HG02840 (cell line): ENCODE measurements at regions not wholly inside any gene's neighbourhood (a gene's known extent, or its start where the extent isn't known, plus 50 kb on each side); places are given as distances from the start of the nearest gene placed in this dataset.

Experiments used
- ATAC-seq: cut with Tn5 transposase; IDR thresholded peaks from one replicate; pipeline ENCODE4 v1.9.1; 2021; ENCODE audit warnings: mild to moderate bottlenecking, moderate library complexity, moderate number of reproducible peaks; ENCODE audit not compliant: unreplicated experiment, low FRiP score

DNA sequence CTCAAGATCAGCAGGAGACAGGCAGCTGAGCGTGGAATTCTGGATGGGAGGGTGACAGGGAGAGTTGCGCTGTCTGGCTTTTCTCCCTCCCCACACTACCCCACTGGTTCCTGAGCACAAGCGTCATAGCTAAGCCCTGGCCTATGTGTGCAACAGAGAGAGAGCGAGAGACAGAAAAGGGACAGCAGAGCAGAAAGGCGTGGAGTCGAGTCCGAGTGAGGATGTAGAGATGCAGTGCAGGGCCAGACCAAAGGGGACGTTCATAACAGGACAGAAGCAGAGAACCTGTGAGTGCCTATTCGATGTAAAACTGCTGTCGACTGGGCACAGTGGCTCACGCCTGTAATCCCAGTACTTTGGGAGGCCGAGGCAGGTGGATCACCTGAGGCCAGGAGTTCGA lies 94.0 kb upstream of the TMEM45B start:
- no peak for ATAC-seq

- ATAC-seq = no peak
These were observed 93.1 kb upstream of the TMEM45B start for GRCh38 chr11:129722529-129722928.

GRCh38 chr11:129723146-129723760 lies 92.4 kb upstream of the TMEM45B start:
- ATAC-seq = no peak

DNA sequence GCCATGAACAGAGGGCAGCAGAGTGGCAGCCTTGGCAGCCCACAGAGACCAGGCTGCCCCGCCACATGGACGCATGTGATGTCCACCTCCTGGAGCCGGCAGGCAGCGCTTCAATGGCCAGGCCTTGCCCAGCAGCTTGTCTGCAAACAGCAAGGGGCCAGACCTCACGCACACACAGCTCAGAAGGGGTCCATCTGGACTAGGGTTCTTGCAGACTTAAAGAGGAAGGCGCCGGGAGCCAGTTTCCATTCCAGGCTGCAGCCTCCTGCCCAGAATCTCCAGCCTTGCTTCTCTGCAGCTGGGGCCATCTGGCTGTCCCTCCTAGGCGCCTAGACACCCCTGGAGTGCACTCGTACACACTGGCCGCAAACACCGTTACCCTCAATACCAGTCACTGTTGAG lies 91.9 kb upstream of the TMEM45B start:
- no peak for ATAC-seq

DNA sequence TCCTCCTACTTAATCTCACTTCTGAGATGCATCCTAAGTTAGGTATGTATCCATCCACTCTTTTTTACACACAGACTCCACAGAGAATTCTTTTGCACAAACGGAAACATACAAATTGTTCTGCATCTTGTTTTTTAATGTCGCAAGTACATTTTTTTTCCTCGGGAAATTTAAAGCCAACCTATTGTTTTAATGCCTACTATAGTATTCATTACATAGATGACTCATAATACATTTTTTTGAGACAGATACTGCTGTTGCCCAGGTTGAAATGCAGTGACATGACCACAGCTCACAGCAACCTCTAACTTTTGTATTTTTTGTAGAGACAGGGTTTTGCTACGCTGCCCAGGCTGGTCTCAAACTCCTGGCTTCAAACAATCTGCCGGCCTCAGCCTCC lies 90.8 kb upstream of the TMEM45B start:
- ATAC-seq = no peak

DNA sequence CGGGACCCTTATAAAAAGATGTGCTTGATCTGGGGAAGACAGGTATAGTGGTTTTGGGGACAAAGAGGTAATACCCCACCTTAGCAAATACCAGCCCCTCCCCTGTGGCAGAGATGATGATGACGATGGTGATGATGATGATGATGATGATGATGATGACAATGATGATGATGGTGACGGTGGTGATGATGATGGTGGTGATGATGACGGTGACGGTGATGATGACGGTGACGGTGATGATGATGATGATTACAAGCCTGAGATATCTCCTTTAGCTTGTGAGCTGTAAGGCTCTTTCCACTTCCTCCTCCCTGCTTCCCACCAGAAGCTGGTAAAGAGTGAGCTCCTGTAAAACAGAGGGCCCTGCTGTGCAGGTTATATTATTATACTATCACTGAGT lies 89.5 kb upstream of the TMEM45B start:
- no peak for ATAC-seq

GRCh38 chr11:129728581-129728980 lies 87.1 kb upstream of the TMEM45B start:
- ATAC-seq = no peak

GRCh38 chr11:129729216-129729615 lies 86.4 kb upstream of the TMEM45B start:
- ATAC-seq = no peak

DNA sequence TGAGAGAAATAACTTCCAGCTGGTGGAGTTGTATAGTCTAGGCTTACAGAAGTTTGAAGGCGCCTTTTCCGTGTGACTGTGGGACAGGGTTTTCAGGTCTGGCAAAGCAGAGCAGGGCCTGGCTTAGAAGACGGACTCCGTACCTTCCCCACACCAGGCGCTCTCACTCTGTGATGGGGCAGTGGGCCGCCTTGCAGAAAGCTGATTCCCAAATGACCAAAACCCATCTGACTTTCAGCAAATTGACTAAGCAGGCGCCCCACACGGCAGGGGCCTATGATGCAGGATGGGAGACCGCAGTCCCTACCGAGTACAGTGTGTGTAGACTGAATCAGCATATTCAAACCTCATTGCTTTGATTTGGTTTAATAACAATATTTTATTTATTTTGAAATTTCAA lies 85.8 kb upstream of the TMEM45B start:
- no peak for ATAC-seq

DNA sequence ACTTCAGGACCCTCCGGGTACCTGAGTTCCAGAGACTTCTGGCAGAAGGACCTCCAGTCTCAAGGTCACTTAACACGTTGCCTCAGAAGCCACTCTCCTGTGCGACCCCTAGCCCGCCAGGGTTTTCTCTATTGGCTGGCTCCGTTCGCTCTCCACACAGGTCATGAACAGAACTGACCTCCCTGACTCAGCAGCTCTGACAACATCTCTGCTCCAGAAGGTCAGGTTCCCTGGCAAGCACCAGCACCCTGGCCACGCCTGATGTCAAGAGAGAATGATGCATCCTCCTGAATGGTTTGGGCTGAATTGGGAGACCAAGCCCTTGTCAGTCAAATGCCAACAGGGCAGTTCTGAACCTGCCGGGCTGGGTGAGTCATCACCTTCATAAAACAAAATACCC lies 84.3 kb upstream of the TMEM45B start:
- no peak for ATAC-seq

GRCh38 chr11:129732941-129733340 lies 82.7 kb upstream of the TMEM45B start:
- ATAC-seq = no peak

DNA sequence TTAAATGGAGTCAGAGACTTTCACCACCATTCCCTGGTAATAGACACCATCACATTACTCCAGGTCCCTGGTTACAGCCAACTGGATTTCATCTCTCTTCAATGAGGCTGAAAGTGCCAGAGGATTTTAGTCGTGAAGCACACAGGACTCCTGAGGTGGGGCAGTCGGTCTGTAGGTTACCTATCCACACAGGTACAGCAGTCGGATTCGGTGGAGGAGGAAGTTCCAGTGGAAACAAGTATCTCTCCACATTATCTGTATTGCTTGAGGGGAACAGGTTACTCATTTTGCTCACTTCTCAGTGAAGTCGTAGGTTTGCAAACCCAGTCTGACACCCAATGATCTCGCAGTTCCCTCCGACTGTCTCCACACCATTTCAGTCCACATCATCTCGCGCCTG lies 82.3 kb upstream of the TMEM45B start:
- no peak for ATAC-seq

DNA sequence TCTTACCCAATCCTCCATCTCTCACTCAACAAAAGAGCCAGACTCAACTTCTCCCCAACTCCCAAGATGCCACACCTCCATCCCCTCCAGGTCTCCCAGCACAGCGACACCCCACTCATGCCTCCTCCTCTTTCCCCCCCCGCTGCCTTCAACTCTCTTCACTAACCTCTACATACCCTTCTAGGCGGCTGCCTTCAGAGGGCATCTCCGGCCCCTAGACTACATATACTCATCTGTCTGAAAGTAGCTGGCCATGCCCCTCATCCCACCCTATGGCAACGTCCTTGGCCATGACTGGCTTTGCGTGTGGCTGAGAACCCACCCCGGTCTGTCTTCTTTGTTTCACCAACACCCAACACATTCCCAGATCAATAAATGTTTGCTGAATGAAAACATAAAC lies 81.7 kb upstream of the TMEM45B start:
- ATAC-seq = no peak

DNA sequence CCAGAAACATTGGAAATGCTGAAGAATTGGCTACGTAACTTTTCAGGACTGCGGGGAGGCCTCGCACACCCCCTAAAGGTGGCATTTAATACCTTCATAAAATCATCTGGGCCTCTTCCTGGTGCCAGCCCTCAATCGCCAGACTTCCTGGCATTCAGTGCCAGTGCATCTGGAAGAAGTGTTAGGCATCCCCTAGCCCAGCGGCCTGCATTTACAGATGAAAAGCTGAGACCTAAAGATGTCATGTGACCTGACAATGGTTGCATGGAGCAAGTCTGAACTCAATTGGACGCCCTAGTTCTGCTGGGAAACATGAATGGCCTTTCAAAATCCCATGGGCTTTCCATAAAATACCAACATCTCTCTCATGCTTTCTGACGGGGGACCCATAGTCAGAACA lies 81.0 kb upstream of the TMEM45B start:
- no peak for ATAC-seq

- ATAC-seq = no peak
These were observed 77.8 kb upstream of the TMEM45B start for GRCh38 chr11:129737831-129738230.

DNA sequence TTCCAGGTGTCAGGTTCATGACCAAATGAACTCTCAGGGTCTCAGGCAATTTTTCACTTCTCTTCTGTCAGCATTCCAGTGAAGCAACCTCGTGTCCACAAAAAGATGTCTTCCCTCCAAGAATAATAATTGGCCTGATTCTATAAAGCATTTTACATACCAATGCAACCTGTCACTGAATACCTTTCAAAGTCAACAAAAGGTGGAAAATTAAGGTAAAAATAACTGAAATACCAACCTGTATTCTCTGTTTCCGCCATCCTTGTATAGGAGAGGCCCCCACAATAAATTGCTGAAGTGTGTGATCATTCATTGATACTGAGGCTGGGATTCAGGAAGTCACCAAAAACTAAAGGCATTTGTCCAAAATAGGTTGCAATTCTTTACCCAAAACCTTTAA lies 77.4 kb upstream of the TMEM45B start:
- no peak for ATAC-seq

GRCh38 chr11:129739339-129739738 lies 76.3 kb upstream of the TMEM45B start:
- ATAC-seq = no peak

GRCh38 chr11:129740125-129740719 lies 75.4 kb upstream of the TMEM45B start:
- no peak for ATAC-seq

DNA sequence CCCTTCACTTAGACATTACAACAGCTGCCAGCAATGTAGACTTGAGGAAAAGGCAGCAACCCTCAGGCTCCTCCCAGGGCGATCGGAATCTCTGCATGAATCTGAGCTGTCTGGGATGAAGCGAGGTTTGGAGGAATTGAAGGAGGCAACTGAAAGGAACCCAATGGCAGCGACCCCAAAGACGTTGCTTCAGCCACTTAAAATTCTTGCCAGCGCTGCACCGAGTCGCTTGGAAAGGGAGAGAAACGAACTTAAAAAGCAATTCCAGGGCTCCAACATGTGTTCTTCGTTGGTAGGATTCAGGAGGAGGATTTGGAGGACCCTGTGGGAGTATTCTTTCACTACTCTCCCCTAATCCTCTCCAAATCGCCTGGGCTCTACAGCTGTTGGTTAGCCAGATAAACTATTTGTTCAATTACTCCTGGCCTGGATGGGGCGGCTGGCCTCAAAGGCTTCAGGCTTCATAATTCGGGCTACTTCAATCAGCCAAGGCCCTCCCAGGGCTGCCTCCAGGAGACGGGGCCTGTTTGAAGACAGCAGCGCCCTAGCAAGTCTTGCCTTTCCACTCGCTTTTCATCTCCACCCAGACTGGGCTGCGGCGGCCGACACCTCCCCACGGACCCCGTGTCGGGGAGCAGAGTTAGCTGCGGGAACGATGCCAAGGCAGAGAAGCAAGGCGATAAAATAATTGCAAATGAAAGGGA lies 72.4 kb upstream of the TMEM45B start:
- no peak for ATAC-seq

GRCh38 chr11:129747071-129747470 lies 68.6 kb upstream of the TMEM45B start:
- ATAC-seq = no peak

DNA sequence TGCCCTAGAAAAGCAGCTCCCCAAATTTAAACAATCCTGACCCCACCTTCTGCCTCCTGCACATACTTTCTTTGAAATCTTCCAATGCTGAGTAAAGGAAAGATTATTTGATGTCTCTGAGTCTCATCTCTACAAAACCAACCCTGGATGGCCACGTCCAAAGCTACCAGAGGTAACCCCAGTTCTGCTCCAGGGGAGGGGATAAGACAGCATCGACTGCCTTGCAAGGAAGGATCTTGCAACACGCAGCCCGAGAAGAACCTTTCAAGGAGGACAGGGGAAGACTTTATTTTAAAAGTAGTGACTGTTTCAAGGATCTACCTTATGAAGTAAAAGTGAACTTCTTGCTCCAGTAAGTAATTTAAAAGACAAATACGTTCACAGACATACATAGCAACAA lies 66.5 kb upstream of the TMEM45B start:
- no peak for ATAC-seq
